Thyroid gland (tissue), 4 donors: ENCODE measurements at regions not wholly inside any gene's neighbourhood (a gene's known extent, or its start where the extent isn't known, plus 50 kb on each side); places are given as distances from the start of the nearest gene placed in this dataset.

ENCODE experiments used
- DNase-seq, 2 donors: peaks; one replicate each; pipeline ENCODE4 v3.0.0-alpha.2; 2019
- H3K27ac ChIP-seq, 3 donors: fragments of 200-600 bp; sonication (generic); 1 replicate in 2 of 3; 2 replicates in 1 of 3; pipeline ENCODE4 v1.5.1; 2016 to 2019; ENCODE audit warnings: mild to moderate bottlenecking in 1 of 3, moderate library complexity in 1 of 3
- H3K27me3 ChIP-seq: fragments of 200-600 bp; sonication (generic); one replicate; pipeline ENCODE4 v1.5.1; 2019
- H3K36me3 ChIP-seq, 2 donors: fragments of 200-600 bp; sonication (generic); one replicate each; pipeline ENCODE4 v1.5.1; 2016 to 2019
- H3K4me1 ChIP-seq, 2 donors: fragments of 200-600 bp; sonication (generic); one replicate each; pipeline ENCODE4 v1.5.1; 2017 to 2019
- H3K4me3 ChIP-seq, 3 donors: fragments of 200-600 bp; sonication (generic); replicated peaks in 1 of 3; 1 replicate in 2 of 3; 2 replicates in 1 of 3; pipeline ENCODE4 v1.5.1; 2016; ENCODE audit warnings: mild to moderate bottlenecking in 1 of 3
- H3K9me3 ChIP-seq: fragments of 200-600 bp; sonication (generic); one replicate; pipeline ENCODE4 v1.5.1; 2017
- CTCF ChIP-seq, 6 experiments: fragments of 200-600 bp in 3 of 6; fragments of 450-650 bp in 3 of 6; sonication (generic) in 3 of 6; IDR thresholded peaks; one replicate each; pipeline ENCODE4 v1.5.1; 2016 to 2019; ENCODE audit warnings: antibody characterized with exemption in 6 of 6, mild to moderate bottlenecking in 2 of 6, inconsistent platforms in 1 of 6, moderate library complexity in 1 of 6
- POLR2A ChIP-seq, 2 donors: fragments of 450-650 bp; IDR thresholded peaks; one replicate each; pipeline ENCODE4 v1.6.1; 2017; ENCODE audit warnings: antibody characterized with exemption in 2 of 2, mild to moderate bottlenecking in 2 of 2, moderate library complexity in 1 of 2
- WGBS, 2 donors: methylation state at CpG; one replicate each; pipeline ENCODE4 v1.1.5; 2017; 5-methylcytosine and 5-hydroxymethylcytosine counted together
- intact Hi-C: fragments of 100-400 bp; cut with DNase I; formaldehyde crosslinking; loops from one replicate; pipeline ENCODE4 v1.15.1; 2023

- Histone ChIP-seq H3K4me3 (no peak overlapping the region), H3K36me3 (no peaks in the 10 kb centered on the region), H3K9me3 (no peaks in the 10 kb centered on the region), H3K4me1 (peaks cover 12 to 18% of the 10 kb centered on the region in 2 donors), H3K27ac (no peak overlapping the region), H3K27me3 (no peaks in the 10 kb centered on the region)
- intact Hi-C loops = no loop called here
- 80 to 90% methylated on average over 3 of the region's 3 CpGs for whole genome bisulfite sequencing, 2 donors
- DNase-seq = no peak
- TF ChIP-seq CTCF (IDR thresholded peaks at IDR 0.05) (no peak), POLR2A (IDR thresholded peaks at IDR 0.05) (no peak)
Measured at GRCh38 chr10:118505363-118505762, 90.1 kb downstream of the PRLHR start.

DNA sequence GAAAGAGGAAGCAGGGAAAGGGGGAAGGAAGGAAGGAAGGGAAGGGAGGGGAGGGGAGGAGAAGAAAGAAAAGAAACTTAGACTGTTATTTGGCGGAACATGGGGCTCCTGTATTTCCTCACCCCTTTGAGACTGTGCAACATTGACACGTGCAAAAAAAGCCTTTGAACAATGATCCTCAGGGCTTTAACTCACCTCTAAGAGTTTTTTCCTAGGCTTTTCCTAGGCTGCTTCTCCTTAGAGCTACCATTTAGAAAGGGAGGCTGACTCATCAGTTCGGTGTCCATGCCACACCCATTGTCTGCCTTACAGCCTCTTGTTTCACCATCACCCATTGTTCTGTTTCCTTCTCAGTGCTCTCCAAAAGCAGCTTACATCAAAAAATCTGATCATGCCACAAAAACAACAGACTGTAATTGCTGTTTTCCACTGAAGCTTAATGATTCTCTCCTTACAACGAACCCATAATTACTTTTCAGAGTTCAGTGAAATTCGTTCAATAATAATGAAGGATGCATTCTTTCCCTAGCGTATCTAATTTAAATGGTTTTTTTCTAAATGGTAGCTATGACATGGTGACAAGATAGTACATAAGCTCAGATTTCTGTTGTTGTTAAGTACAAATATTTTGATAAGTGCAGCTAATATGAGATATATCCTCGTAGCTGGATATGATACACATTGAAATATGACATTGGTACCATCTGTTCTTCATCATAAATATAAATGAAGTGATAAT lies 90.8 kb downstream of the PRLHR start:
- Histone ChIP-seq H3K27me3 (no peaks in the 10 kb centered on the region), H3K27ac (no peak overlapping the region), H3K9me3 (no peaks in the 10 kb centered on the region), H3K4me3 (no peak overlapping the region), H3K4me1 (peaks cover 12 to 18% of the 10 kb centered on the region in 2 donors), H3K36me3 (no peaks in the 10 kb centered on the region)
- DNase-seq = no peak
- TF ChIP-seq POLR2A (IDR thresholded peaks at IDR 0.05) (no peak), CTCF (IDR thresholded peaks at IDR 0.05) (no peak)
- intact Hi-C loops = no loop called here
- 67 to 71% methylated on average over 7 of the region's 7 CpGs for WGBS, 2 donors

- intact Hi-C loops = no loop called here
- WGBS, 2 donors = 80 to 84% methylated on average over 1 of the region's 1 CpG
- TF ChIP-seq POLR2A (IDR thresholded peaks at IDR 0.05) (no peak), CTCF (IDR thresholded peaks at IDR 0.05) (no peak)
- no peak overlapping the region for H3K4me3 ChIP-seq
- H3K27ac ChIP-seq = no peak overlapping the region
- H3K36me3 ChIP-seq = no peaks in the 10 kb centered on the region
- no peaks in the 10 kb centered on the region for H3K9me3 ChIP-seq
- no peaks in the 10 kb centered on the region for H3K27me3 ChIP-seq
- H3K4me1 ChIP-seq = peaks cover 12 to 18% of the 10 kb centered on the region in 2 donors
- no peak for DNase-seq
Measured at GRCh38 chr10:118504044-118504443, 91.4 kb downstream of the PRLHR start.

- no peaks in the 10 kb centered on the region for H3K36me3 ChIP-seq
- H3K27me3 ChIP-seq = no peaks in the 10 kb centered on the region
- DNase-seq = no peak
- peaks cover 12 to 18% of the 10 kb centered on the region in 2 donors for H3K4me1 ChIP-seq
- intact Hi-C loops = no loop called here
- H3K27ac ChIP-seq = no peak overlapping the region
- WGBS, 2 donors = 49 to 51% methylated on average over 2 of the region's 2 CpGs
- no peak overlapping the region for H3K4me3 ChIP-seq
- H3K9me3 ChIP-seq = no peaks in the 10 kb centered on the region
- no peak for TF ChIP-seq CTCF (IDR thresholded peaks at IDR 0.05)
- TF ChIP-seq POLR2A (IDR thresholded peaks at IDR 0.05) = no peak
Measured at GRCh38 chr10:118503192-118503591, 92.3 kb downstream of the PRLHR start.

DNA sequence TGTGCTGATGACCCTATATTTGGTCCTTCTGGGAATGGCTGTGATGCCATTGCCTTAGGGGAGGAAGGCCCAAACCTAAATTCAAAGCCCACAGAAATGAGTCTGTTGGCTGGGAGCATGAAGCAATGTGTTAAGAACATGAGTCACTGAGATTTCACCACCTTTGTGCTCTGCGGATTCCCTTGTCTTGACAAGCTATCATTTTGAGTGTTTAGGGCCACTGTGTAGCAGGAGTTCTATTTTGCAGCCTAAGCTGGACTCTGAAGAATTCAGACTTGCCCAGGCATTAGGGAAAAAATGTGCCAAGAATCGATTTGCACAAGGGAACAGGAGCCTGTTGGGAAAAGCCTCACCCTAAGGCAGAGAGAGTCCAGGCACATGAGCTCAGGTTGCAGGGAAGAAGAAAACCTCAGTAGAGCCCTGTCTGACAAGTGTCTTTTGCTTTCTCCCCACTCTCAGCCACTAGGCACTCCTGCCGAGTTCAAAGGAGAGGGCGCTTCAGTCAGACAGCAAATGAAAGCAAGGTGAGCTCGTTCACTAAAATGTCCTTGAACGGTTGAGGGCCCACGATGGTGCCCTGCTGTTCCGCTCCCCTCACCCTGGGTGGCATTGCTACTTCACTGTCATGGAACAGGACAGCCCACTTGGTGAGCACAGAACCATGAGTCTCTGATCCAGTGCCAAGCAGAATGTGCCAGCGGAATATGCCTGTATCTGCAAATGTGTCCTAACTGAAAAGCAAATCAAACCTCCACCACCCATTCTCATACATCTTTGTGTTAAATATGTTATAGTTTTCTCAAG lies 93.6 kb downstream of the PRLHR start:
- DNase-seq = peak; percentile 95
- Histone ChIP-seq H3K27ac (no peak overlapping the region), H3K27me3 (no peaks in the 10 kb centered on the region), H3K36me3 (no peaks in the 10 kb centered on the region), H3K9me3 (no peaks in the 10 kb centered on the region), H3K4me3 (no peak overlapping the region), H3K4me1 (peaks cover 12 to 18% of the 10 kb centered on the region in 2 donors)
- 41 to 42% methylated on average over 6 to 9 of the region's 9 CpGs for WGBS, 2 donors
- intact Hi-C loops = no loop called here
- TF ChIP-seq CTCF (IDR thresholded peaks at IDR 0.05) = no peak
- TF ChIP-seq POLR2A (IDR thresholded peaks at IDR 0.05) = no peak
